Ascending aorta (tissue), 2 donors: ENCODE measurements at regions not wholly inside any gene's neighbourhood (a gene's known extent, or its start where the extent isn't known, plus 50 kb on each side); places are given as distances from the start of the nearest gene placed in this dataset.

Source experiments
- DNase-seq, 2 donors: peaks; one replicate each; pipeline ENCODE4 v3.0.0-alpha.2; 2019; ENCODE audit warnings: low spot score in 2 of 2
- H3K27ac ChIP-seq, 2 donors: fragments of 200-600 bp; sonication (generic); one replicate each; pipeline ENCODE4 v1.5.1; 2016 to 2017; ENCODE audit warnings: mild to moderate bottlenecking in 1 of 2
- H3K27me3 ChIP-seq: fragments of 200-600 bp; sonication (generic); one replicate; pipeline ENCODE4 v1.5.1; 2017
- H3K36me3 ChIP-seq, 2 donors: fragments of 200-600 bp; sonication (generic); one replicate each; pipeline ENCODE4 v1.5.1; 2016
- H3K4me1 ChIP-seq, 2 donors: fragments of 200-600 bp; sonication (generic); one replicate each; pipeline ENCODE4 v1.5.1; 2016 to 2017; ENCODE audit warnings: mild to moderate bottlenecking in 1 of 2
- H3K4me3 ChIP-seq, 2 donors: fragments of 200-600 bp; sonication (generic); one replicate each; pipeline ENCODE4 v1.5.1; 2016 to 2017; ENCODE audit warnings: mild to moderate bottlenecking in 1 of 2
- H3K9me3 ChIP-seq, 2 donors: fragments of 200-600 bp; sonication (generic); one replicate each; pipeline ENCODE4 v1.5.1; 2016
- intact Hi-C: fragments of 100-400 bp; cut with DNase I; formaldehyde crosslinking; loops from one replicate; pipeline ENCODE4 v1.15.1; 2023
- TF ChIP-seq, protein P1 (sequence below), 3 experiments: fragments of 200-600 bp in 2 of 3; fragments of 450-650 bp in 1 of 3; sonication (generic) in 2 of 3; IDR thresholded peaks; one replicate each; pipeline ENCODE4 v1.5.1; 2016 to 2019; ENCODE audit warnings: antibody characterized with exemption in 3 of 3, mild to moderate bottlenecking in 1 of 3, moderate library complexity in 1 of 3

DNA sequence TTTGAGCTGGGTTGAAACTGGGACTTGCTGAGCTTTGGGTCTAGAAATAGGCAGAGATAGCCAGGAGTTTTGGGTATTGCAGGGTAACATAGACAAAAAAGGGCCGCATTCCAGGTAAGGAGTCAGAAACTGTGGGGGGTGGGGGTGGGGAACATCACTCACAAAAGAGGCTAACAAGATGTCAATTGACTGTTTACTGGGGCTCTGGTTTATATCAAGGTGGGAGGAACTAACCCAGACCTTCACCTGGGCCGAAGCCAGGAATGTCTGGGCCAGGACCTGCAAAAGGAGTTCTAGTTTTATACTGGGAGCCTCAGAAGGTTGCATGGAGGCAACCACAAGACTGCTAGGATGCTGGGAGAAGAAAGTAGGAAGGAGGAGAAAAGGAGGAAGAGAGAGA, 154.4 kb downstream of the EMP1 start:
- Histone ChIP-seq H3K36me3 (no peaks in the 10 kb centered on the region), H3K9me3 (no peaks in the 10 kb centered on the region), H3K4me3 (no peak overlapping the region), H3K27me3 (no peaks in the 10 kb centered on the region), H3K27ac (no peak overlapping the region), H3K4me1 (no peaks in the 10 kb centered on the region)
- TF ChIP-seq, protein P1, sequence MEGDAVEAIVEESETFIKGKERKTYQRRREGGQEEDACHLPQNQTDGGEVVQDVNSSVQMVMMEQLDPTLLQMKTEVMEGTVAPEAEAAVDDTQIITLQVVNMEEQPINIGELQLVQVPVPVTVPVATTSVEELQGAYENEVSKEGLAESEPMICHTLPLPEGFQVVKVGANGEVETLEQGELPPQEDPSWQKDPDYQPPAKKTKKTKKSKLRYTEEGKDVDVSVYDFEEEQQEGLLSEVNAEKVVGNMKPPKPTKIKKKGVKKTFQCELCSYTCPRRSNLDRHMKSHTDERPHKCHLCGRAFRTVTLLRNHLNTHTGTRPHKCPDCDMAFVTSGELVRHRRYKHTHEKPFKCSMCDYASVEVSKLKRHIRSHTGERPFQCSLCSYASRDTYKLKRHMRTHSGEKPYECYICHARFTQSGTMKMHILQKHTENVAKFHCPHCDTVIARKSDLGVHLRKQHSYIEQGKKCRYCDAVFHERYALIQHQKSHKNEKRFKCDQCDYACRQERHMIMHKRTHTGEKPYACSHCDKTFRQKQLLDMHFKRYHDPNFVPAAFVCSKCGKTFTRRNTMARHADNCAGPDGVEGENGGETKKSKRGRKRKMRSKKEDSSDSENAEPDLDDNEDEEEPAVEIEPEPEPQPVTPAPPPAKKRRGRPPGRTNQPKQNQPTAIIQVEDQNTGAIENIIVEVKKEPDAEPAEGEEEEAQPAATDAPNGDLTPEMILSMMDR (IDR thresholded peaks at IDR 0.05): no peak
- DNase-seq: no peak
- intact Hi-C loops: no loop called here

DNA sequence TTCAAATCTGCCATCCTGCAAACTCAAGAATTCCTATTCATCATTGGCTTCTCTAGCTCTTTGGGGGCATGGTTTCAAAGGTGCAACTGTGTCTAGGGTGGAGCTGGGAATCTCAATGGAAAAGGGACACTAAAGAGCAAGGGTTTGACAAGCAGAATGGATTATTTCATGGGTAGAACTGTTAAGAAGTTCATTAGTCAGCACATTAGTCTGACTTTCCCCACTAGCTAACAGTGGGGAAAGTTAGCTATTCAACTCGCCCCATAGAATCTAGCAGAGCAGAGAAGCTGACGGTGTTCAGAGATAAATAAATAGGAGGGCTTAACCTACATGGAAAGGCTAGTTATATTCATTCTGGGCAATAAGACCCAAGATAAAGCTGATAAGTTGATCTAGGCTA, 153.9 kb downstream of the EMP1 start:
- Histone ChIP-seq H3K4me3 (no peak overlapping the region), H3K36me3 (no peaks in the 10 kb centered on the region), H3K4me1 (no peaks in the 10 kb centered on the region), H3K9me3 (no peaks in the 10 kb centered on the region), H3K27me3 (no peaks in the 10 kb centered on the region), H3K27ac (no peak overlapping the region)
- DNase-seq: no peak
- intact Hi-C loops: no loop called here
- TF ChIP-seq, protein P1 (IDR thresholded peaks at IDR 0.05): no peak

DNA sequence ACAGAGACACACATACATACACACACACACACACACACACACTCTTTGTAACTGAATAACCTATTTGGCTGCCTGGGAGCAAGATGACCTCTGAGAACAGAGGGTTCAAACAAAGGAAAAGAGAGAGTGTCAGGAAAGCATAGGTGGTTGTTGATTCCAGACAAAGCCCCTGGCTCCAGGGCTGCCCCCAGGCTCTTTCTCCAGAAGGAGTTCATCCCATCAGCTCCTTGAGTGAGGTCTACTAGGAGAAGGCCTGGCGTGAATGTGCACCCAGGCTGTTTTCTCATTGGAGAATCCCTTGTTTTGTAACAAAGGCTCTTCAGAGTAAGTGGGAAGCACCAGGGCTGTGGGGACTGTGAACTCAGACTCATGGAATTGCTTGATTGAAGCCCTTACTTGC, 151.9 kb downstream of the EMP1 start:
- H3K4me1 ChIP-seq: no peaks in the 10 kb centered on the region
- no peak overlapping the region for H3K4me3 ChIP-seq
- no peak for DNase-seq
- intact Hi-C loops: no loop called here
- no peaks in the 10 kb centered on the region for H3K36me3 ChIP-seq
- H3K27me3 ChIP-seq: no peaks in the 10 kb centered on the region
- no peaks in the 10 kb centered on the region for H3K9me3 ChIP-seq
- H3K27ac ChIP-seq: no peak overlapping the region
- TF ChIP-seq, protein P1 (IDR thresholded peaks at IDR 0.05): no peak

DNA sequence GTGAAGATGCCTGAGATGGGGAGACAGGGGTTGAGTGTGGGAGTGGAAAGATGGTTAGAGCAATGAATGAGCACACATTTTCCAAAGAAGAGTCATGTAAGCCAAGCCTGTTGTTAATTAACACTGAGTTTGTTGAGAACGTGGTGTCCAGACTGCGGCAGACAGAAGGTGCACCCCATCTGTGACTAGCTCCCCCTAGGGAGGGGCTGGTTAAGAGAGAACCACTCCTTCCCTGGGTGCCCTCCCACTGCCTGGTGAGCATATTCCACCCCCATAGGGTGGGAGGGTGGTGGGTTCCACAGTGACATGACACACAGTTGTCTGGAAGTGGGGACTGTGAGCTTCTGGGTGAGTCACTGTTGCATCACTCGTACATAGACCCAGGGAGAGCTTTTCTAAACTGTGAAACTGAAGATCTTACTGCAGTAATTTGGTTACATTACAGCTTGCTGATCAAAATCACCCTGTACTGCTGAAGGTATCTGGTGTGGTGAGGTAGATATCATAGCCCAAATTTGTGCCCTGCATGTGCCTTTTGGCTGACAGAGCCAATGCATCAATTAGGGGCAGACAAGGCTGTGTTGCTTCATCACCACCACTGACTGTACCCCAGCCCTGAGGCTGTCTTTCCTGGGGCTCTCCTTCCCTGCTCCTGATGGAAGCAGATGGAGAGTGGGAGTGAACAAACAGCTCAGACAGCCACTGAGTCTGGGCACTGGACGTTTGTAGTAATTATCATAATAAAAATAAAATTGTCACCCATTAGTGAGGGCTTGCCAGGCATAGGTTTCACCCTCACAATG, 150.9 kb downstream of the EMP1 start:
- no peaks in the 10 kb centered on the region for H3K4me1 ChIP-seq
- H3K27ac ChIP-seq: no peak overlapping the region
- TF ChIP-seq, protein P1 (IDR thresholded peaks at IDR 0.05): no peak
- no peak overlapping the region for H3K4me3 ChIP-seq
- H3K36me3 ChIP-seq: no peaks in the 10 kb centered on the region
- intact Hi-C loops: no loop called here
- H3K9me3 ChIP-seq: no peaks in the 10 kb centered on the region
- H3K27me3 ChIP-seq: no peaks in the 10 kb centered on the region
- DNase-seq: no peak

DNA sequence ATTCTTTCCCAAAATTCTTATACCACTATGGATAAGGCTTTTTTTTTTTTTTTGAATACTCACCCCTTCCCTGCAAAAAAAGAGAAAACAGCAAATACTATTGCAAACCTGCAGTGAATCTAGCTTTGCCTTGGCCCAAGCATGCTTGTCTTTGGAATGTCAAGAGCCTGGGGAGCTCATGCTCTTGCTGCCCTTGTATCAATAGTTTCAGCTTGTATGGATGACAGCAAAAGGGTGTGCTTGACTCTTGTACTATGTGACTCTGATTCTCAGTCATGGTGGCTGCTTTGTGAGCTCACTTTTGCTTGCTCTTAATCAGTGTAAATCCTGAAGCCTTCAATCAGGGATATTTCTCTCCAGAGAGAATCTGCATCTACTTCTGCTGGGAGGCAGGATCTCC, 149.2 kb downstream of the EMP1 start:
- TF ChIP-seq, protein P1 (IDR thresholded peaks at IDR 0.05): no peak
- H3K27ac ChIP-seq: no peak overlapping the region
- H3K9me3 ChIP-seq: no peaks in the 10 kb centered on the region
- no peak for DNase-seq
- H3K27me3 ChIP-seq: no peaks in the 10 kb centered on the region
- intact Hi-C loops: no loop called here
- H3K4me3 ChIP-seq: no peak overlapping the region
- H3K4me1 ChIP-seq: no peaks in the 10 kb centered on the region
- H3K36me3 ChIP-seq: no peaks in the 10 kb centered on the region
